ENCODE measurements at regions not wholly inside any gene's neighbourhood (a gene's known extent, or its start where the extent isn't known, plus 50 kb on each side); places are given as distances from the start of the nearest gene placed in this dataset.

DNA sequence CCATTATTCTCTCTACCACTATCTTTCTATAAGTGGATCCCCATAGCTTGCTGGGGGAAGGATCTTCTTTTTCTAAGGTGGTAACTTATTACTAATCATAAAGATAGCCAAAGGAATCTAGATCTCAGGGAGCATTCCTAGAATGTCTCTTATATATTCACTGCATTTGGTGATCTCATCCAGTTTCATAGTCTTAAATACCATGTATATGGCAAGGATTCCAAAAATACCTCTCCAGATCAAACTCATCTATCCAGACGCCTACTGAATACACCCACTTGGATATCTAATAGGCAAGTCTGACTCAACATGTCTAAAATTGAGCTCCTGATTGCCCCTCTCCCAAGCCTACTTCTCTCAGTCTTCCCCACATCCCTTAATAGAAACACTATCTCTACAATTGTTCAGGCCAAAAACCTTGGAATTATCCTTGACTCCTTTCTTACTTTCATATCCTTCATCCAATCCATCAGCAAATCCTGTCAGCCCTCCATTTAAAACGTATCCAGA is 264.4 kb downstream of the HACE1 start:
- TF ChIP-seq CTCF (IDR thresholded peaks at IDR 0.05) = no peak
- no peak for TF ChIP-seq POLR2A (IDR thresholded peaks at IDR 0.05)

Measured in testis (tissue), 2 donors.